ENCODE measurements at regions not wholly inside any gene's neighbourhood (a gene's known extent, or its start where the extent isn't known, plus 50 kb on each side); places are given as distances from the start of the nearest gene placed in this dataset.

DNA sequence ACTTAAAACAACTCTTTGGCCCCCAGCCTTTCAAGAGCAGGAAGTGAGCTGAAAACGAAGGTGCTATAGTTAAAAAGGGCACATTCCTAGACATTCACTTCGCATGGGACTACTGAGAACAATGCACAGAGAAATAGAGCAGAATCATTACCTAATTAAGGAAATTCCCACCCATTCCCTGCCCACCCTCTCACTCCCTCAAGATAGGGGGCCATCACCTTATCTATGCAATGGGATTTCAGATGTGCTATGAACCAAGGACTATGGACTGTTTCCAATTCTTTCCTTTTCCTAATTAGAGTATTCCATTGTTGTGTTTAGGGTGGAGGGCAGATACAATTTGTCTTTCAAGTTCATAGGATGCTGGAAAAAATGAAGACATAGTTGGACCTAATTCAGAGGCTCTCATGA, 476.8 kb downstream of the CETN3 start:
- H3K4me3 ChIP-seq (ENCODE audit: low read depth, low read length), result no peak overlapping the region
- no peak for DNase-seq (ENCODE audit: low read depth, low spot score)
- no peak for TF ChIP-seq CTCF (IDR thresholded peaks at IDR 0.05; ENCODE audit: low read depth, low read length)
- in situ Hi-C loops (cut with HindIII; ENCODE audit: low sequenced_read_pairs), result no loop called here

DNA sequence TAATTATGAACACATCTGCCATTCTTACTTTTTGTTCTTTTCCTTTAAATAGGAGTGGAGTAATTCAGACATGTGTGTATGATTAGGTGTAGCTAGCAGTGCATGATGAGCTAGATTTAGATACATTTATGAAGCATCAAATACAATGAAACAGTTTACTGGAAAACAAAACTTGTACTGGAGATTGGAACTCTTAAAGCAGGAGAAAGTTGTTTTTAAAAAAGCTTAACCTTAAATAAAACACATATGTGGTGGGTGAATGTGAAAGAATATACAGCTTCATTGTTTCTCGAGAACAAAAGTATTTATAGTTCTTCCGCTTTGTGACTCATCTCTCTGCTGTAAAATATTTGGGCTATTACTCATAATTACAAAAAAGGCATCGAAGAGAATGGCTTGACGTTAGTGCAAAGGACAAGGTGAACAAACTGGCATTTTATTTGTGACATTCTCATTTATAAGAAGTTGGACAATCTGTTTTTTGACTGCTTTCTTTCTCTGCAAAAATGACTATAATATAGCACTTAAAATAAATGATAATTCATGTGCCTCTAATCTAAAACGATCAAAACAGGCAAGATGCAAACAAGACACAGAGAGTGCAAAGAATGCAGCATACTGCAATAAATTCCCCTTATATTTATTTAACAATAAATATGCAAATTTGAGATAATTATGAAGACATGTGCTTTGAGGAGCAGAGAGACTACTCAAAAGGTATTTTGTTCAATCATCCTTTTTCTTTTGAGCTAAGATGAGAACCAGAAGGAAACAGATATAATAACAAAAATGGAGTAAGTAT, 478.8 kb downstream of the CETN3 start:
- DNase-seq (ENCODE audit: low read depth, low spot score), result peak; percentile 83
- no peak overlapping the region for H3K4me3 ChIP-seq (ENCODE audit: low read depth, low read length)
- no peak for TF ChIP-seq CTCF (IDR thresholded peaks at IDR 0.05; ENCODE audit: low read depth, low read length)
- in situ Hi-C loops (cut with HindIII; ENCODE audit: low sequenced_read_pairs), result no loop called here

- in situ Hi-C loops (cut with HindIII; ENCODE audit: low sequenced_read_pairs), result no loop called here
- no peak overlapping the region for H3K4me3 ChIP-seq (ENCODE audit: low read depth, low read length)
- TF ChIP-seq CTCF (IDR thresholded peaks at IDR 0.05; ENCODE audit: low read depth, low read length), result no peak
- DNase-seq (ENCODE audit: low read depth, low spot score), result peak; percentile 61
These were observed 479.7 kb downstream of the CETN3 start for GRCh38 chr5:89929834-89930233.

DNA sequence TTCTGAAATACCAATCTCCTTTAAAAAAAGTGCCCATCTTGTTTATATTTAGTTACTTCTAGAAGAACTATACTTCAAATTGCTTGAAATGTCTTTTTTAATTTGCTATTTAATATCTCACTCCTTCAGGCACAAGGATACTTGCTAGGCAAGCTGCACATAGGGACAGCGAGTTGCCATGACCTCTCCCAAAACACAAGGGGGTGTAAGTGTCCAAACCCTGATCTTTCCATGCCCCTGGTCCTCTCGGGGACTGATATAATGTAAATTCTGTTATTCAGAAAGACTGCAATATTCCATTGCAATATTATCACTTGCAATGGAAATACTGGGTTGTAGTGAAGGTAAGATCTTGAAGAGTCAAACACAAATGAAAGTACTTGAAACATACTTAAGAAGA, 480.4 kb downstream of the CETN3 start:
- H3K4me3 ChIP-seq (ENCODE audit: low read depth, low read length), result no peak overlapping the region
- in situ Hi-C loops (cut with HindIII; ENCODE audit: low sequenced_read_pairs), result no loop called here
- TF ChIP-seq CTCF (IDR thresholded peaks at IDR 0.05; ENCODE audit: low read depth, low read length), result peak; percentile 9
- DNase-seq (ENCODE audit: low read depth, low spot score), result no peak

- TF ChIP-seq CTCF (IDR thresholded peaks at IDR 0.05; ENCODE audit: low read depth, low read length), result no peak
- DNase-seq (ENCODE audit: low read depth, low spot score), result no peak
- in situ Hi-C loops (cut with HindIII; ENCODE audit: low sequenced_read_pairs), result no loop called here
- no peak overlapping the region for H3K4me3 ChIP-seq (ENCODE audit: low read depth, low read length)
These were observed 487.4 kb downstream of the CETN3 start for GRCh38 chr5:89922161-89922560.

GRCh38 chr5:89917112-89917511, 492.4 kb downstream of the CETN3 start:
- in situ Hi-C loops (cut with HindIII; ENCODE audit: low sequenced_read_pairs), result no loop called here
- no peak for TF ChIP-seq CTCF (IDR thresholded peaks at IDR 0.05; ENCODE audit: low read depth, low read length)
- no peak for DNase-seq (ENCODE audit: low read depth, low spot score)
- no peak overlapping the region for H3K4me3 ChIP-seq (ENCODE audit: low read depth, low read length)
